Stimulated activated naive CD8-positive, alpha-beta T cell treated with anti-CD3 and anti-CD28 coated beads, Interleukin-15, Interleukin-2, amounts not matched to agents 100 ng/mL and 50 ng/mL, for 24 hours (primary cell): ENCODE measurements at regions not wholly inside any gene's neighbourhood (a gene's known extent, or its start where the extent isn't known, plus 50 kb on each side); places are given as distances from the start of the nearest gene placed in this dataset.

Experiments
- H3K27ac Mint-ChIP-seq: one replicate; pipeline ENCODE4 v1.8.0; 2021; ENCODE audit warnings: mild to moderate bottlenecking, mixed read lengths
- H3K27me3 Mint-ChIP-seq: one replicate; pipeline ENCODE4 v1.8.0; 2021; ENCODE audit warnings: mixed read lengths
- H3K36me3 Mint-ChIP-seq: one replicate; pipeline ENCODE4 v1.8.0; 2021; ENCODE audit warnings: low read depth, mixed read lengths
- H3K4me1 Mint-ChIP-seq: one replicate; pipeline ENCODE4 v1.8.0; 2021; ENCODE audit warnings: low read depth, mixed read lengths
- H3K4me3 Mint-ChIP-seq: one replicate; pipeline ENCODE4 v1.8.0; 2021; ENCODE audit warnings: mild to moderate bottlenecking, mixed read lengths
- H3K9me3 Mint-ChIP-seq: one replicate; pipeline ENCODE4 v1.8.0; 2021; ENCODE audit warnings: mixed read lengths

DNA sequence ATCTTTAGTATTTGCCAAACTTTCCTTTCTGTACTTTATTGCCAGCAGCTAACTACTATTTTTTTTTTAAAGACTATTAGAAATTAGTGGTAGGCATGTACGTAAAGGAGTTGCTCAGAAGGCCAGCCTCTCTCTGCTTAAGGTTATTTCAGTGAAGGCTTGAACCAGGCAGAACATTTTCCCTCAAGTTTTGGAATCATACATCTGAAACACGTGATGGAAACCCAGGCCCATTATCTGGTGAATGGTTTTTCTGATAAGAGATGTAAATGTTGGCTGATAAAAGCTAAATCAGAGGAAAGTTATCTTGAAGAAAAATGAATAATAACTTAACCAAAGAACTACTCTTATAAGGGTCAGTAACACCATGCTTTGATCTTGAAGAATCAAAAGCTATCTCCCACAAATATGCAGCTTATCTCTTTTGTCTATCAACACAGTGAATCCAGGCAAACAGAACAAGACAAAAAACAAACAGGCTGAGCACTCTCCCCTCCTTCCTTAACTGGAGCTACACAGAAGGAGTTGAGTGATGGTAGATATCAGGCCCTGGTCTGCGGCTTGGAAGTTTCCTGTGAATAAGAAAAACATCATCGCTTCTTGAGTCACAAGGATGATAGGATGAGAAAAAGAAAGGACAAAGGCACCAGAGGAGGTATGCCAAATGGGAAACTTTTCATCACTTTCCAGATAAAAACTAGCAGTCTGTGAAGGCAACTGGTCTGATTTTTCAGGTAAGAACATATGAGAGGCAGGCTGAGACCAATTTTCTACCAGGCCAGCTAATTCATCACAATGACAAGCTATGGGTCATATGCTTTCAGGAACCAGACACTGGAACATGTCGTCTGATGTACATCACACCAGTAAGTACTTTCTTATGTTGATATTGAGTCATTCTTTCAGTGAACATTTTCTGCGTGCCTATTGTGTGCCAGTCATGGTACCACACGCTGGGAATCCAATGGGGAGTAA is 88.4 kb upstream of the STK17B start:
- H3K4me3 Mint-ChIP-seq: peak overlapping the region; percentile 82
- H3K27me3 Mint-ChIP-seq: no peaks in the 10 kb centered on the region
- peaks cover 13% of the 10 kb centered on the region for H3K36me3 Mint-ChIP-seq
- no peaks in the 10 kb centered on the region for H3K9me3 Mint-ChIP-seq
- peaks cover 79% of the 10 kb centered on the region for H3K4me1 Mint-ChIP-seq
- H3K27ac Mint-ChIP-seq: peak overlapping the region; percentile 100

DNA sequence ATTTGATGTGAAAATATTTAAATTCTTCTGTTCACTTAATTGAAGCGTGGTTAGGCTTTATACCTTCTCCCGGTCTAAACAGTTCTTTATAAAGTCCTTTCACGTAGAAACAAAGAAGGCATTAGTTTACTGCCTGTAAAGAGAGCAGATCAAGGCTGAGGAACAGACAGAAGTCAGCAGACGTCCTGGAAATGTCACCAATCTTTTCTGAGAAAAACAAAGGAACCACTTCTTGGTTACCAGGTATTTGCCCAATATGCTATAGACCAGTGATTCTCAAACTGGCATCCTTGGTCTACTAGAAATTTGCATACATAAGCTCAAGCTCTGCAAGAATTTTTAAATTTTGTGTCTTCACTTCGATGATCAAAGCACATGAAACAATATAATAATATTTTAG is 89.2 kb upstream of the STK17B start:
- H3K4me3 Mint-ChIP-seq: peak overlapping the region; percentile 82
- H3K9me3 Mint-ChIP-seq: no peaks in the 10 kb centered on the region
- peaks cover 13% of the 10 kb centered on the region for H3K36me3 Mint-ChIP-seq
- H3K27me3 Mint-ChIP-seq: no peaks in the 10 kb centered on the region
- H3K27ac Mint-ChIP-seq: peak overlapping the region; percentile 100
- H3K4me1 Mint-ChIP-seq: peaks cover 85% of the 10 kb centered on the region

DNA sequence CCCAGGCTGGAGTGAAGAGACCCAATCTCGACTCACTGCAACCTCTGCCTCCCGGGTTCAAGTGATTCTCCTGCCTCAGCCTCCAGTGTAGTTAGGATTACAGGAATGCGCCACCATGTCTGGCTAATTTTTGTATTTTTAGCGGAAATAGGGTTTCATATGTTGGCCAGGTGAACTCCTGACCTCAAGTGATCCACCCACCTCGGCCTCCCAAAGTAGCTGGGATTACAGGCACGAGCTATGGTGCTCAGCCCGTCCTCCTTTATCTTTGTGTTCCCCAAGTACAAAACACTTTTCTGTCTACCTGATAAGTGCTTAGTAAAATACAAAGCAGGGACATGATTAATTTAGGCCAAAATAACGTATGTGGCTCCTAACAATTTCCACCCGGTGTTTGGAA is 91.2 kb upstream of the STK17B start:
- H3K4me3 Mint-ChIP-seq: peak overlapping the region; percentile 82

DNA sequence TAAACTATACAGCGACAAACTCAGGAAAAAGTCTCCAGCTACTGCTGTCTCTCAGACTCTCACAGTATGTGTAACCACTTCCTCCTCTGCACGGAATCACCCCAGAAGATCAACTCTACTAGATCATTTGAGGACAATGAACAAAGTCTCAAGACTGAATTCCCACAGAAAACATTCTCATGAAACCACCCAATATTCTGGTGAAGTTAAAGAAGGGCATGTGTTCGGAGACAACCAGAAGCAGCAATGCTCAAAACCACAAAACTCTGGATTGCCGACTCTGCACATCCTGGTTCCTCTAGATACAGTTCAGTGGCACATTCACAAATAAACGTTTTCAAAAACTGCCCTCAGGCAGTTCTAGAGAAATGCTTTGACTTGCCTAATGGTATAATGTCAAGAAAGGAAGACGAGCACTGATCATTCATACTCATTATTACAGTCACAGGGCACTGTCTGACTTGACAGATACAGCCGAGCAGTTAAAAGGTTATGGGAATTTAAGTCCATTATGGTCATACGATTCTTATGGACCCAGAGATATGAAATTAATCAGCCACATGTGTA is 91.9 kb upstream of the STK17B start:
- H3K4me1 Mint-ChIP-seq: peaks cover 92% of the 10 kb centered on the region
- H3K36me3 Mint-ChIP-seq: peaks cover 13% of the 10 kb centered on the region
- H3K27me3 Mint-ChIP-seq: no peaks in the 10 kb centered on the region
- peak overlapping the region; percentile 82 for H3K4me3 Mint-ChIP-seq
- H3K27ac Mint-ChIP-seq: peak overlapping the region; percentile 93
- H3K9me3 Mint-ChIP-seq: no peaks in the 10 kb centered on the region

More for the DNA sequence above, 91.2 kb upstream of the STK17B start:
- Mint-ChIP-seq H3K4me1 (peaks cover 92% of the 10 kb centered on the region), H3K27me3 (no peaks in the 10 kb centered on the region), H3K9me3 (no peaks in the 10 kb centered on the region), H3K36me3 (peaks cover 13% of the 10 kb centered on the region), H3K27ac (peak overlapping the region; percentile 93)

GRCh38 chr2:196266351-196266750 is 95.0 kb upstream of the STK17B start:
- Mint-ChIP-seq H3K4me3 (no peak overlapping the region), H3K36me3 (peaks cover 14% of the 10 kb centered on the region), H3K27ac (peak overlapping the region; percentile 3), H3K4me1 (peaks cover 90% of the 10 kb centered on the region), H3K9me3 (no peaks in the 10 kb centered on the region), H3K27me3 (no peaks in the 10 kb centered on the region)

DNA sequence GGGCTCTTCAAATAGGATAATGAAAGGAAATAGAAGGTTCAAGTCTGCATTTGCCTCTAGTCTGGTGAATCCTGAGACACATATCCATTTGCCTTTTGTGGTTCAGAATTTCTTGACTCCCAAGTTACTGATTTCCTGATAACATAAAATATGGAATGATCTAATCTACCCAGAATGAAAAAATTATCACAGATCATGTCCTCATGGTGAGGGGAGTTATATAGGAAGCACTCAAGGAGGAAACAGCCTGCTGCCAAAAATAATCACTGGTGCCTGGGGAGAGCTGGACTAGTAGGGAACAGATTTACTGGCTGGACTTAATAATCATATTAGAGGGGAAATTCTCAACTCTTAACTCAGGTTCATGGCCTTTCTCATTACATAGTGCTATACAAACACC is 95.5 kb upstream of the STK17B start:
- H3K4me3 Mint-ChIP-seq: no peak overlapping the region

DNA sequence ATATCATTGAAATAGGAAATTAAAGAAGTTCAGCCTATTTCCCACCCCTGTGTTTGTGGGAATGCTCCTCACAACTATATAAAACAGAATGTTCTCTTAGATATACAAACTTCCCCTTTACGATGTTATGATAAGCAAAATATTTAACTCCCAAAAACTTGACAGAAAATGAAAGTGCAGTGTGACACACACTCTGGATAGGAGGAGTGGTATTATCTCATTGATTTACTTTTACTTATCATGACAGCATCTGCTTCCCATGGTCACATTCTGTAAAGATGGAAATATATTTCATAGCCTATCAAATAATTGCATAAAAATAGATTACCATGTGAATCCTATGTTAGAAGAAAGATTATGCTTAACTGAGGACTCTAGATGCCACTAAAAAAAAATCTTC is 96.6 kb upstream of the STK17B start:
- H3K36me3 Mint-ChIP-seq: peaks cover 11% of the 10 kb centered on the region
- no peaks in the 10 kb centered on the region for H3K27me3 Mint-ChIP-seq
- H3K27ac Mint-ChIP-seq: peak overlapping the region; percentile 97
- H3K4me1 Mint-ChIP-seq: peaks cover 85% of the 10 kb centered on the region
- H3K9me3 Mint-ChIP-seq: no peaks in the 10 kb centered on the region
- H3K4me3 Mint-ChIP-seq: peak overlapping the region; percentile 79

More for the DNA sequence above, 95.5 kb upstream of the STK17B start:
- H3K9me3 Mint-ChIP-seq: no peaks in the 10 kb centered on the region
- no peaks in the 10 kb centered on the region for H3K27me3 Mint-ChIP-seq
- peak overlapping the region; percentile 4 for H3K27ac Mint-ChIP-seq
- peaks cover 14% of the 10 kb centered on the region for H3K36me3 Mint-ChIP-seq
- peaks cover 91% of the 10 kb centered on the region for H3K4me1 Mint-ChIP-seq

- Mint-ChIP-seq H3K27me3 (no peaks in the 10 kb centered on the region), H3K27ac (peak overlapping the region; percentile 97), H3K9me3 (no peaks in the 10 kb centered on the region), H3K36me3 (peaks cover 7% of the 10 kb centered on the region), H3K4me3 (peak overlapping the region; percentile 79), H3K4me1 (peaks cover 80% of the 10 kb centered on the region)
These were observed 97.4 kb upstream of the STK17B start for GRCh38 chr2:196268538-196269338.

- H3K27me3 Mint-ChIP-seq: no peaks in the 10 kb centered on the region
These were observed 100.4 kb upstream of the STK17B start for GRCh38 chr2:196271795-196272194.

DNA sequence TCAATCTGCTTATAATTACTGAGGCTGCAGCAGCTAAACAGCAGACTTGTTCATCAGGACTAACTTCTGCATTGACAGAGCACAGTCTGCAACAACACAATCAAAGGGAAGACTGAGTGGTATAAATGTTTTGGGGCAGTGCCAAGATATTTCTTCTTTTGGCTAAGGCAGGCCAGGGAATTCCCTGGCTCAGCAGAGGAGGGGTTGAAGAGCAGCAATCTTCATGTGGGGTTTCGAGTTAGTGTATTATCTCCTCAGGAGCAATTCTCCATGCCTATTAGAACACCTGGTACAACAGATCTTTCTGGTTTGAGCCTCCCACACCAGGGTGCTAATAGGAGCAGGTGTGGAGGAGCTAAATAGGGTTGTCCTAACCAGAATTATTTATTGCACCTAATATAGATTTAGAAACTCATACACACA is 103.0 kb upstream of the STK17B start:
- H3K36me3 Mint-ChIP-seq: peaks cover 7% of the 10 kb centered on the region
- peak overlapping the region; percentile 47 for H3K4me3 Mint-ChIP-seq
- H3K27ac Mint-ChIP-seq: peak overlapping the region; percentile 74
- no peaks in the 10 kb centered on the region for H3K27me3 Mint-ChIP-seq
- H3K4me1 Mint-ChIP-seq: peaks cover 74% of the 10 kb centered on the region
- no peaks in the 10 kb centered on the region for H3K9me3 Mint-ChIP-seq

More at GRCh38 chr2:196271795-196272194, 100.4 kb upstream of the STK17B start:
- Mint-ChIP-seq H3K4me1 (peaks cover 82% of the 10 kb centered on the region), H3K9me3 (no peaks in the 10 kb centered on the region), H3K36me3 (peaks cover 7% of the 10 kb centered on the region), H3K27ac (no peak overlapping the region), H3K4me3 (no peak overlapping the region)

DNA sequence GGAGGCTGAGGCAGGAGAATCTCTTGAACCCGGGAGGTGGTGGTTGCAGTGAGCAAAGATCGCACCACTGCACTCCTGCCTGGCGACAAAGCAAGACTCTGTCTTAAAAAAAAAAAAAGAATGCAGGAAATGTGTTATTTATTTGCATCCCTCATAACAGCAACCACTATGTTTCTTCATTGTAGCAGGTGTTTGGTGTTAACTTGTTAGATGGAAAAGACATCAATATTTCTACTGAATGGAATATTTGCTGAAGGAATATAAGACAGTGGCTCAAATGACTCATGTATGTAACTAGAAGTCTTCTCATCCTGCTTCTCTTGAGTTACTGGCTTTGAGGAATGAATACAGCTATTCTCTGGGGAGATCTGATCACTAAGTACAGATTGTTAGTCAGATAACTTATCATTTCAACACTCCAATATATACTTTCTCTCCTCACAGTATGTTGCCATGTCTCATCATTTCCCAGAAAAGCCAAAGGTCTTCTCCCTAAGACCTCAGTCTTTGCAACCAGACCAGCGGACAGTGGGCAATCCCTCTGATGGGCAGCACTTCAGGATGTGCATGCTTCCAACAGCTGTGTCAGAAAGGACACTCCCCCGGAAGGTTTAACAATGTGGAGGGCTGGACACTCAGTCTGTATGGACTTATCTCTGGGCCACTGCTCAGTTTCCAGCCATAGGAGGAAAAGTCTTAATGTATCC is 104.4 kb upstream of the STK17B start:
- Mint-ChIP-seq H3K4me1 (peaks cover 68% of the 10 kb centered on the region), H3K36me3 (no peaks in the 10 kb centered on the region), H3K27me3 (no peaks in the 10 kb centered on the region), H3K4me3 (peak overlapping the region; percentile 67), H3K27ac (peak overlapping the region; percentile 96), H3K9me3 (no peaks in the 10 kb centered on the region)

- Mint-ChIP-seq H3K27ac (peak overlapping the region; percentile 96), H3K9me3 (no peaks in the 10 kb centered on the region), H3K4me3 (peak overlapping the region; percentile 67), H3K36me3 (no peaks in the 10 kb centered on the region), H3K27me3 (no peaks in the 10 kb centered on the region), H3K4me1 (peaks cover 65% of the 10 kb centered on the region)
These were observed 105.0 kb upstream of the STK17B start for GRCh38 chr2:196276421-196276820.

DNA sequence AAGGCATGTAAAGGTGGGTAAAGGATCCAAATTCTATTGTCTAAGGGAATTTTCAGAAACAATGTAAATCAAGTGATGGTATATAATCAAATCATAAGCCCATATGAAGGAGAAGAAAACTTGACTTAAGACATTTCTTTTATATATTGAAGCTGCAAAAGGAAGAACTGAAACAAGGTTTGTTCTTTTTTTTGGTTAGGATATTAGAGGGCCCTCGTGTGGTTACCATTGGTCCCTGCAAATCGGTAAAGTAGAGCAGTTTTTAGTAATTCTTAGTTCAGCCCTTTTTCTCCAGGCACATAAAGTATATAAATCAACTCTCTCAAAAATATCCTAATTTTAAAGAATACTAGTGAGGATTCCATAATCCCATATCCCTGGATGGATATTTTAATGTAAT is 105.6 kb upstream of the STK17B start:
- H3K36me3 Mint-ChIP-seq: no peaks in the 10 kb centered on the region
- H3K27ac Mint-ChIP-seq: peak overlapping the region; percentile 96
- H3K4me3 Mint-ChIP-seq: no peak overlapping the region
- H3K9me3 Mint-ChIP-seq: no peaks in the 10 kb centered on the region
- H3K27me3 Mint-ChIP-seq: no peaks in the 10 kb centered on the region
- peaks cover 61% of the 10 kb centered on the region for H3K4me1 Mint-ChIP-seq

DNA sequence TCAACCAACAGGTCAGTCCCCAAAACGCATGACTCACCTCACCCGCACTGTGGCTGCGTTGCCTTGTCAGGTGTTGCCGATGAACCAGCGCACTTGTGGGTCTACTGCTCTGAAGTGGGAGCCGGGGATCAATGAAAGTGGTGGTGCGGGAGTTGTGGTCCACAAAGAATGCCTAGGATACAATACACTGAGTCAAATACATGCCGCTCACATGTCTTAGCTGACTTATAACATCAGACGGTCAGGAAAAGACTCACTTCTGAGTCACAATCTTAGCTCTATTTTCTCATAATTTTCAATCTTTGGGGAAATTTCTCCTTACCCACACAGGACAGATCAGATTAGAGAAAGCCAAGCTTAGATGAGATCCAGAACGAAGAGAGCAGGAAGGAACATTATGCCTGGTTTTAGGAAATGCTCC is 107.1 kb upstream of the STK17B start:
- H3K4me3 Mint-ChIP-seq: no peak overlapping the region
- H3K4me1 Mint-ChIP-seq: peaks cover 62% of the 10 kb centered on the region
- H3K36me3 Mint-ChIP-seq: no peaks in the 10 kb centered on the region
- no peaks in the 10 kb centered on the region for H3K27me3 Mint-ChIP-seq
- peaks cover 7% of the 10 kb centered on the region for H3K9me3 Mint-ChIP-seq
- peak overlapping the region; percentile 80 for H3K27ac Mint-ChIP-seq
